OCI-LY7 (cell line): ENCODE measurements at regions not wholly inside any gene's neighbourhood (a gene's known extent, or its start where the extent isn't known, plus 50 kb on each side); places are given as distances from the start of the nearest gene placed in this dataset.

Experiments used
- BruUV-seq: library from RNA; stranded (reverse); fragments of 400-500 nt; replicated peaks from 2 replicates; lab custom pipeline; 2021; lab: Mats Ljungman, UMichigan
- CTCF ChIA-PET: fragments of 300-600 bp; sonication (Branson Sonifier 250); formaldehyde crosslinking; loops from one replicate; lab custom pipeline; 2022; ENCODE audit warnings: antibody characterized with exemption; ENCODE audit not compliant: unreplicated experiment; lab: Charles Lee
- POLR2A ChIA-PET: fragments of 300-600 bp; sonication (Branson Sonifier 250); formaldehyde crosslinking; loops from one replicate; lab custom pipeline; 2022; ENCODE audit warnings: antibody characterized with exemption; lab: Charles Lee
- DNase-seq: peaks from one replicate; pipeline ENCODE4 v3.0.0-alpha.2; 2015; ENCODE audit warnings: low spot score
- H2AFZ ChIP-seq: fragments of 200-600 bp; sonication (generic), shearing (Covaris generic); 2 replicates; pipeline ENCODE4 v1.6.1; 2014; ENCODE audit warnings: mild to moderate bottlenecking, antibody characterized with exemption, low read length, moderate library complexity
- H3K27ac ChIP-seq: fragments of 200-600 bp; sonication (generic); 2 replicates; pipeline ENCODE4 v1.5.1; 2014; ENCODE audit warnings: mixed run types, low read depth, mild to moderate bottlenecking, moderate library complexity, low read length, inconsistent platforms; ENCODE audit not compliant: poor library complexity, severe bottlenecking
- H3K36me3 ChIP-seq: fragments of 200-600 bp; sonication (generic); 2 replicates; pipeline ENCODE4 v1.6.1; 2014; ENCODE audit warnings: mild to moderate bottlenecking, antibody characterized with exemption, low read length, moderate library complexity, mixed read lengths; ENCODE audit not compliant: insufficient read depth
- H3K4me1 ChIP-seq: fragments of 200-600 bp; sonication (generic); 2 replicates; pipeline ENCODE4 v1.5.1; 2014; ENCODE audit warnings: mild to moderate bottlenecking, low read length; ENCODE audit not compliant: insufficient read depth, poor library complexity, severe bottlenecking
- H3K4me2 ChIP-seq: fragments of 200-600 bp; sonication (generic); 2 replicates; pipeline ENCODE4 v1.6.1; 2014; ENCODE audit warnings: mild to moderate bottlenecking, low read length
- H3K4me3 ChIP-seq: fragments of 200-600 bp; sonication (generic); 2 replicates; pipeline ENCODE4 v1.5.1; 2014; ENCODE audit warnings: mild to moderate bottlenecking, low read depth, low read length; ENCODE audit not compliant: poor library complexity, severe bottlenecking
- H3K79me2 ChIP-seq: fragments of 200-600 bp; sonication (generic); 2 replicates; pipeline ENCODE4 v1.6.1; 2016; ENCODE audit warnings: low read depth, mild to moderate bottlenecking, low read length, moderate library complexity, mixed read lengths; ENCODE audit not compliant: insufficient read depth
- H3K9me2 ChIP-seq: fragments of 200-600 bp; sonication (generic); 2 replicates; pipeline ENCODE4 v1.6.1; 2016; ENCODE audit warnings: mild to moderate bottlenecking, low read length, mixed read lengths; ENCODE audit not compliant: insufficient read depth
- H3K9me3 ChIP-seq: fragments of 200-600 bp; sonication (generic); 2 replicates; pipeline ENCODE4 v1.6.1; 2014; ENCODE audit warnings: mild to moderate bottlenecking, mixed run types, low read length, mixed read lengths
- H4K20me1 ChIP-seq: fragments of 200-600 bp; sonication (generic); 2 replicates; pipeline ENCODE4 v1.6.1; 2014; ENCODE audit warnings: mild to moderate bottlenecking, antibody characterized with exemption, low read length, moderate library complexity, mixed read lengths; ENCODE audit not compliant: insufficient read depth
- EZH2phosphoT487 ChIP-seq: fragments of 200-600 bp; sonication (generic); IDR thresholded peaks from 2 replicates; pipeline ENCODE4 v1.6.1; 2018; ENCODE audit warnings: low read depth, borderline replicate concordance, mild to moderate bottlenecking, mixed run types, antibody characterized with exemption, low read length, moderate library complexity, mixed read lengths
- intact Hi-C: fragments of 100-400 bp; cut with micrococcal nuclease; formaldehyde crosslinking; loops from one replicate; pipeline ENCODE4 v1.10.0; 2022; ENCODE audit not compliant: unreplicated experiment
- TF ChIP-seq, protein P1 (sequence below): fragments of 200-600 bp; sonication (generic); conservative IDR thresholded peaks from 2 replicates; pipeline ENCODE4 v1.5.1; 2014; ENCODE audit warnings: mild to moderate bottlenecking, antibody characterized with exemption, low read length, moderate library complexity, mixed read lengths

- Histone ChIP-seq H2AFZ (no peak overlapping the region), H4K20me1 (no peaks in the 10 kb centered on the region), H3K4me3 (no peak overlapping the region), H3K9me3 (no peaks in the 10 kb centered on the region), H3K4me1 (peaks cover 5% of the 10 kb centered on the region), H3K9me2 (no peaks in the 10 kb centered on the region), H3K79me2 (no peaks in the 10 kb centered on the region), H3K4me2 (no peak overlapping the region), H3K36me3 (no peaks in the 10 kb centered on the region), H3K27ac (no peak overlapping the region)
- intact Hi-C loops, result no loop called here
- BruUV-seq, result no TSS peak
- no peak for DNase-seq
- no peak for TF ChIP-seq EZH2phosphoT487
- TF ChIP-seq, protein P1, sequence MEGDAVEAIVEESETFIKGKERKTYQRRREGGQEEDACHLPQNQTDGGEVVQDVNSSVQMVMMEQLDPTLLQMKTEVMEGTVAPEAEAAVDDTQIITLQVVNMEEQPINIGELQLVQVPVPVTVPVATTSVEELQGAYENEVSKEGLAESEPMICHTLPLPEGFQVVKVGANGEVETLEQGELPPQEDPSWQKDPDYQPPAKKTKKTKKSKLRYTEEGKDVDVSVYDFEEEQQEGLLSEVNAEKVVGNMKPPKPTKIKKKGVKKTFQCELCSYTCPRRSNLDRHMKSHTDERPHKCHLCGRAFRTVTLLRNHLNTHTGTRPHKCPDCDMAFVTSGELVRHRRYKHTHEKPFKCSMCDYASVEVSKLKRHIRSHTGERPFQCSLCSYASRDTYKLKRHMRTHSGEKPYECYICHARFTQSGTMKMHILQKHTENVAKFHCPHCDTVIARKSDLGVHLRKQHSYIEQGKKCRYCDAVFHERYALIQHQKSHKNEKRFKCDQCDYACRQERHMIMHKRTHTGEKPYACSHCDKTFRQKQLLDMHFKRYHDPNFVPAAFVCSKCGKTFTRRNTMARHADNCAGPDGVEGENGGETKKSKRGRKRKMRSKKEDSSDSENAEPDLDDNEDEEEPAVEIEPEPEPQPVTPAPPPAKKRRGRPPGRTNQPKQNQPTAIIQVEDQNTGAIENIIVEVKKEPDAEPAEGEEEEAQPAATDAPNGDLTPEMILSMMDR, result no peak
- CTCF ChIA-PET, result no interaction called here
- POLR2A ChIA-PET, result interaction anchor here (0.8 to 0.9 kb wide), 2 partner anchors 21 to 22 kb away, joined by 3 to 4 read pairs; no protein-coding TSS in a partner anchor
These were observed 125.0 kb downstream of the BANF2 start for GRCh38 chr20:17824676-17825251.

GRCh38 chr20:17823409-17824144 is 123.8 kb downstream of the BANF2 start:
- H3K4me2 ChIP-seq, result no peak overlapping the region
- CTCF ChIA-PET, result interaction anchor here (0.6 kb wide), 1 partner anchor 320 kb away, joined by 5 read pairs; no protein-coding TSS in a partner anchor
- intact Hi-C loops, result no loop called here

More at GRCh38 chr20:17823409-17824144, 123.8 kb downstream of the BANF2 start:
- Histone ChIP-seq H4K20me1 (no peaks in the 10 kb centered on the region), H3K27ac (no peak overlapping the region), H3K9me3 (no peaks in the 10 kb centered on the region), H3K4me3 (no peak overlapping the region), H3K4me1 (peaks cover 5% of the 10 kb centered on the region), H3K79me2 (no peaks in the 10 kb centered on the region), H3K36me3 (no peaks in the 10 kb centered on the region), H2AFZ (no peak overlapping the region), H3K9me2 (no peaks in the 10 kb centered on the region)
- POLR2A ChIA-PET, result interaction anchor here (0.5 to 1.8 kb wide), 4 partner anchors 11 to 252 kb away, joined by 3 to 5 read pairs (median 3); no protein-coding TSS in a partner anchor
- no peak for DNase-seq
- TF ChIP-seq, protein P1, result no peak
- no peak for TF ChIP-seq EZH2phosphoT487
- BruUV-seq, result no TSS peak
